Muscle of back (tissue), 3 donors: ENCODE measurements at regions not wholly inside any gene's neighbourhood (a gene's known extent, or its start where the extent isn't known, plus 50 kb on each side); places are given as distances from the start of the nearest gene placed in this dataset.
A peak's percentile ranks its signal among the peaks of the same experiment; 100 is the strongest.
"Not testable (repeated sequence)": the region's sequence is repeated elsewhere in the genome, so short reads cannot be mapped to it uniquely, and the experiment has no call there.

Experiments
- DNase-seq, 3 donors: peaks; one replicate each; pipeline versions ENCODE4 v3.0.0 to v3.0.0-alpha.2; 2013

- no peak for DNase-seq
These were observed 136.5 kb upstream of the GPR12 start for GRCh38 chr13:26896986-26897668.

- no peak for DNase-seq
These were observed 135.4 kb upstream of the GPR12 start for GRCh38 chr13:26895808-26896466.

- no peak for DNase-seq
These were observed 134.7 kb upstream of the GPR12 start for GRCh38 chr13:26895081-26895807.

- DNase-seq: no peak
These were observed 128.0 kb upstream of the GPR12 start for GRCh38 chr13:26888632-26889031.

GRCh38 chr13:26887594-26887993 lies 127.0 kb upstream of the GPR12 start:
- DNase-seq: no peak

GRCh38 chr13:26883613-26884257 lies 123.1 kb upstream of the GPR12 start:
- DNase-seq: no peak

GRCh38 chr13:26882731-26883130 lies 122.1 kb upstream of the GPR12 start:
- DNase-seq: no peak

GRCh38 chr13:26881154-26881553 lies 120.6 kb upstream of the GPR12 start:
- peak; percentile 8 to 42 (median 31) for DNase-seq

GRCh38 chr13:26880735-26881134 lies 120.1 kb upstream of the GPR12 start:
- DNase-seq: no peak

GRCh38 chr13:26878438-26878837 lies 117.9 kb upstream of the GPR12 start:
- no peak for DNase-seq

GRCh38 chr13:26873386-26873698 lies 112.8 kb upstream of the GPR12 start:
- no peak for DNase-seq

- peak in 2 of 3 donors; percentile 25 to 51 for DNase-seq
These were observed 112.2 kb upstream of the GPR12 start for GRCh38 chr13:26872525-26873385.

- peak; percentile 16 to 73 (median 54) for DNase-seq
These were observed 107.0 kb upstream of the GPR12 start for GRCh38 chr13:26867451-26868091.

- no peak for DNase-seq
These were observed 104.0 kb upstream of the GPR12 start for GRCh38 chr13:26864576-26864975.

GRCh38 chr13:26861941-26862340 lies 101.4 kb upstream of the GPR12 start:
- no peak for DNase-seq

GRCh38 chr13:26855921-26856320 lies 95.3 kb upstream of the GPR12 start:
- DNase-seq: no peak

GRCh38 chr13:26855071-26855470 lies 94.5 kb upstream of the GPR12 start:
- no peak for DNase-seq

GRCh38 chr13:26853323-26853722 lies 92.7 kb upstream of the GPR12 start:
- DNase-seq: peak in 2 of 3 donors; percentile 34 to 56

- no peak for DNase-seq
These were observed 86.7 kb upstream of the GPR12 start for GRCh38 chr13:26847281-26847680.

GRCh38 chr13:26845063-26845462 lies 84.5 kb upstream of the GPR12 start:
- not testable (repeated sequence) for DNase-seq

GRCh38 chr13:26839682-26840081 lies 79.1 kb upstream of the GPR12 start:
- DNase-seq: peak in 1 of 3 donors; percentile 13
